SK-N-SH (cell line): ENCODE measurements at regions not wholly inside any gene's neighbourhood (a gene's known extent, or its start where the extent isn't known, plus 50 kb on each side); places are given as distances from the start of the nearest gene placed in this dataset.

ENCODE experiments used
- CTCF ChIA-PET: fragments of 300-600, 350-600 bp; formaldehyde crosslinking; extraction: SDS; loops from one replicate; lab custom pipeline; 2021; lab: Yijun Ruan, JAX
- POLR2A ChIA-PET: fragments of 350-600 bp; sonication (Branson Sonifier 250); formaldehyde crosslinking; extraction: SDS; loops from one replicate; lab custom pipeline; 2020; ENCODE audit warnings: antibody characterized with exemption, inconsistent platforms; lab: Yijun Ruan, JAX
- DNase-seq: peaks from one replicate; pipeline ENCODE4 v3.0.0; 2012
- H2AFZ ChIP-seq: fragments of 200-600 bp; sonication (generic); 2 replicates; pipeline ENCODE4 v1.8.1; 2016; ENCODE audit warnings: antibody characterized with exemption, mild to moderate bottlenecking, low read depth
- H3F3A ChIP-seq: fragments of 200-600 bp; sonication (generic); replicated peaks from 2 replicates; pipeline ENCODE3; 2016; ENCODE audit warnings: antibody characterized with exemption, mild to moderate bottlenecking; ENCODE audit not compliant: insufficient read depth
- H3K27ac ChIP-seq, 2 experiments: fragments of 200-500 bp in 1 of 2; fragments of 200-600 bp in 1 of 2; sonication (Bioruptor generic) in 1 of 2; sonication (generic), shearing (Covaris generic) in 1 of 2; 2 replicates each; pipeline versions ENCODE4 v1.5.1 to v1.6.1; 2014 to 2016; ENCODE audit warnings: low read depth in 2 of 2, inconsistent platforms in 1 of 2, low read length in 1 of 2, mild to moderate bottlenecking in 1 of 2, mixed read lengths in 1 of 2
- H3K27me3 ChIP-seq: fragments of 200-600 bp; sonication (generic), shearing (Covaris generic); 2 replicates; pipeline ENCODE4 v1.6.1; 2016; ENCODE audit warnings: mixed run types; ENCODE audit not compliant: insufficient read depth
- H3K36me3 ChIP-seq, 2 experiments: fragments of 200-500 bp in 1 of 2; fragments of 200-600 bp in 1 of 2; sonication (Bioruptor generic) in 1 of 2; sonication (generic) in 1 of 2; replicated peaks in 1 of 2; 2 replicates each; pipeline versions ENCODE3 to v1.5.1; 2014 to 2016; ENCODE audit warnings: low read length in 1 of 2, mild to moderate bottlenecking in 1 of 2; ENCODE audit not compliant: insufficient read depth in 2 of 2, control insufficient read depth in 1 of 2
- H3K4me1 ChIP-seq, 2 experiments: fragments of 200-500 bp in 1 of 2; fragments of 200-600 bp in 1 of 2; sonication (Bioruptor generic) in 1 of 2; sonication (generic), shearing (Covaris generic) in 1 of 2; 2 replicates each; pipeline versions ENCODE4 v1.5.1 to v1.6.1; 2014 to 2016; ENCODE audit warnings: low read depth in 1 of 2, low read length in 1 of 2, mixed run types in 1 of 2; ENCODE audit not compliant: insufficient read depth in 2 of 2, control insufficient read depth in 1 of 2
- H3K4me2 ChIP-seq: fragments of 200-600 bp; sonication (generic), shearing (Covaris generic); 2 replicates; pipeline ENCODE4 v1.6.1; 2017; ENCODE audit warnings: mixed run types
- H3K4me3 ChIP-seq, 2 experiments: fragments of 200-500 bp in 1 of 2; fragments of 200-600 bp in 1 of 2; sonication (Bioruptor generic) in 1 of 2; sonication (generic), shearing (Covaris generic) in 1 of 2; 2 replicates each; pipeline versions ENCODE4 v1.5.1 to v1.8.1; 2014 to 2016; ENCODE audit warnings: low read depth in 2 of 2, inconsistent platforms in 1 of 2, low read length in 1 of 2, mild to moderate bottlenecking in 1 of 2, mixed read lengths in 1 of 2, moderate library complexity in 1 of 2
- H3K79me2 ChIP-seq: fragments of 200-600 bp; sonication (generic); 2 replicates; pipeline ENCODE4 v1.8.1; 2017; ENCODE audit warnings: mild to moderate bottlenecking; ENCODE audit not compliant: insufficient read depth
- H3K9ac ChIP-seq: fragments of 200-600 bp; sonication (generic); 2 replicates; pipeline ENCODE4 v1.6.1; 2017; ENCODE audit warnings: mixed run types
- H3K9me2 ChIP-seq: fragments of 200-600 bp; sonication (generic); 2 replicates; pipeline ENCODE4 v1.6.1; 2017; ENCODE audit warnings: mixed run types
- H3K9me3 ChIP-seq: fragments of 200-600 bp; sonication (generic); 2 replicates; pipeline ENCODE4 v1.6.1; 2017; ENCODE audit warnings: mixed run types, mild to moderate bottlenecking, moderate library complexity
- H4K20me1 ChIP-seq: fragments of 200-600 bp; sonication (generic); 2 replicates; pipeline ENCODE4 v1.6.1; 2017; ENCODE audit warnings: mild to moderate bottlenecking, mixed run types; ENCODE audit not compliant: insufficient read depth
- EP300 ChIP-seq, 2 experiments: IDR thresholded peaks; 2 replicates each; pipeline versions ENCODE4 v1.4.0 to v1.6.1; 2012; ENCODE audit warnings: borderline replicate concordance in 1 of 2, low read depth in 1 of 2, low read length in 1 of 2
- MEF2A ChIP-seq: IDR thresholded peaks from 2 replicates; pipeline ENCODE4 v1.4.0; 2012; ENCODE audit warnings: low read depth, borderline replicate concordance
- NRF1 ChIP-seq: IDR thresholded peaks from 2 replicates; pipeline ENCODE4 v1.6.1; 2012; ENCODE audit warnings: low read depth, mild to moderate bottlenecking, low read length
- RFX5 ChIP-seq: IDR thresholded peaks from 2 replicates; pipeline ENCODE4 v1.6.1; 2012; ENCODE audit warnings: mild to moderate bottlenecking, improper control_type of control experiment, low read length
- TEAD4 ChIP-seq: IDR thresholded peaks from 2 replicates; pipeline ENCODE4 v1.4.0; 2012; ENCODE audit warnings: mild to moderate bottlenecking, borderline replicate concordance; ENCODE audit not compliant: insufficient read depth
- USF2 ChIP-seq: fragments of 150-350 bp; IDR thresholded peaks from 2 replicates; pipeline ENCODE4 v1.6.1; 2017; ENCODE audit warnings: antibody characterized with exemption, low read length, low read depth, borderline replicate concordance
- WGBS: methylation state at CpG from one replicate; pipeline ENCODE4 v1.1.6; 2017; ENCODE audit warnings: low lambda C conversion rate; 5-methylcytosine and 5-hydroxymethylcytosine counted together
- TF ChIP-seq, protein P1 (sequence below): IDR thresholded peaks from 2 replicates; pipeline ENCODE4; 2012

DNA sequence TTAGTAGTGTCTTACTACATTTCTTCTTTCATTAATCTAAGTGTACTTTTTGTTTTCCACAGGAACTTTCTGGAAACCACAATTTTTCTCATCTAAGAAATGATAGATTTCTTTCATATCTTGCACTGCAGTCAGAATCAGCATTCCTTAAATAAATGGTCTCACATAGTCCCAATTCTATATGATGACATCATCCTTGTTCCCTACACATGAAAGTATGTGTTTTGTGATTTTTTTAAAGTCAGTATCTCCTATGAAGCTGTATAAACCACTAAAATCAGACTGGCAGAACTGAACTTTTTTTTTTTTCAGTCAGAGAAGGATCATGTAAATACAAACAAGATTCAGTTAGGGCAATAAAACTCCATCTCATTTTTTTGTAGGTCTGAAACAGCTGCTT lies 742.6 kb upstream of the CXADR start:
- no peak overlapping the region for H3K4me2 ChIP-seq
- H3K9me2 ChIP-seq, result no peaks in the 10 kb centered on the region; the same call in 1 of the 2 replicates
- no peak overlapping the region for H2AFZ ChIP-seq
- no peak for DNase-seq
- H3K27me3 ChIP-seq, result no peaks in the 10 kb centered on the region
- H3K27ac ChIP-seq, result no peak overlapping the region
- no peak for TF ChIP-seq MEF2A
- TF ChIP-seq USF2, result no peak
- TF ChIP-seq, protein P1, sequence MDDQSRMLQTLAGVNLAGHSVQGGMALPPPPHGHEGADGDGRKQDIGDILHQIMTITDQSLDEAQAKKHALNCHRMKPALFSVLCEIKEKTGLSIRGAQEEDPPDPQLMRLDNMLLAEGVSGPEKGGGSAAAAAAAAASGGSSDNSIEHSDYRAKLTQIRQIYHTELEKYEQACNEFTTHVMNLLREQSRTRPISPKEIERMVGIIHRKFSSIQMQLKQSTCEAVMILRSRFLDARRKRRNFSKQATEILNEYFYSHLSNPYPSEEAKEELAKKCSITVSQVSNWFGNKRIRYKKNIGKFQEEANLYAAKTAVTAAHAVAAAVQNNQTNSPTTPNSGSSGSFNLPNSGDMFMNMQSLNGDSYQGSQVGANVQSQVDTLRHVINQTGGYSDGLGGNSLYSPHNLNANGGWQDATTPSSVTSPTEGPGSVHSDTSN, result no peak
- TF ChIP-seq, all 33 proteins: peak for 0
- no peak overlapping the region for H3K9ac ChIP-seq
- H3K9me3 ChIP-seq, result no peaks in the 10 kb centered on the region
- no peaks in the 10 kb centered on the region for H3K79me2 ChIP-seq
- no peaks in the 10 kb centered on the region for H3F3A ChIP-seq
- CTCF ChIA-PET, result no interaction called here
- no peak overlapping the region for H3K4me3 ChIP-seq
- H4K20me1 ChIP-seq, result no peaks in the 10 kb centered on the region
- peaks cover 0 to 2% of the 10 kb centered on the region in 2 experiments; a peak in 3 of 4 replicates for H3K4me1 ChIP-seq
- no peaks in the 10 kb centered on the region for H3K36me3 ChIP-seq
- POLR2A ChIA-PET, result no interaction called here

- Histone ChIP-seq H3F3A (no peaks in the 10 kb centered on the region), H3K4me3 (no peak overlapping the region), H3K27ac (no peak overlapping the region), H3K4me1 (peaks cover 0 to 2% of the 10 kb centered on the region in 2 experiments; a peak in 3 of 4 replicates), H3K79me2 (no peaks in the 10 kb centered on the region), H3K9ac (no peak overlapping the region), H3K36me3 (no peaks in the 10 kb centered on the region), H4K20me1 (no peaks in the 10 kb centered on the region), H3K4me2 (no peak overlapping the region), H3K9me3 (no peaks in the 10 kb centered on the region), H2AFZ (no peak overlapping the region), H3K27me3 (no peaks in the 10 kb centered on the region), H3K9me2 (no peaks in the 10 kb centered on the region)
- WGBS, result 34% methylated on average over 1 of the region's 1 CpG
- TF ChIP-seq RFX5, result no peak
- no peak for DNase-seq
- POLR2A ChIA-PET, result no interaction called here
- CTCF ChIA-PET, result no interaction called here
Measured at GRCh38 chr21:16773206-16773605, 739.6 kb upstream of the CXADR start.

DNA sequence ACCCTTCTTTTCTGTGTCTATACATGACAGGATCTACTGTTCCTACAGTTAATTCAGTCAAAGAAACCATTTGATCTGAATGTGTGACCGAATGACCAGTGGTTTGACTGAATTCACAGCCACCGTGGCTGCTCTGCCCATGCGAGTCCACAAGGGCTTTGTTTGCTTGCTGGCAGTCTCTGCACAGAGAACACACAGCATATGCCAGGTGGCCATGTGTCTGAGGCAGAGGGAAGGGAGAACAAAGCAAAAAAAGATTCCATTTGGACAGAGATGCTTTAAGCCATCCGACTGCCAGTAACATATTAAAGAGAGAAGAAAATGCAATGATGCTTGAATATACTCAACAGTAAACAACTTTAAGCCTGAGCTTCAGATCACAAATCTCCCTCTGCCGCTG lies 737.8 kb upstream of the CXADR start:
- TF ChIP-seq NRF1 (no peak), EP300 (IDR thresholded peaks at IDR 0.05; ENCODE audit: borderline replicate concordance in 1 of 2, low read depth in 1 of 2, low read length in 1 of 2) (no peak), TEAD4 (no peak)
- H3K27ac ChIP-seq, result no peak overlapping the region
- no peaks in the 10 kb centered on the region for H3K79me2 ChIP-seq
- no peaks in the 10 kb centered on the region for H3F3A ChIP-seq
- POLR2A ChIA-PET, result no interaction called here
- H3K9me2 ChIP-seq, result no peaks in the 10 kb centered on the region
- H3K9me3 ChIP-seq, result no peaks in the 10 kb centered on the region
- no peak overlapping the region for H2AFZ ChIP-seq
- CTCF ChIA-PET, result no interaction called here
- no peaks in the 10 kb centered on the region for H4K20me1 ChIP-seq
- peaks cover 0 to 2% of the 10 kb centered on the region in 2 experiments; a peak in 3 of 4 replicates for H3K4me1 ChIP-seq
- no peak for DNase-seq
- H3K9ac ChIP-seq, result no peak overlapping the region
- H3K4me3 ChIP-seq, result no peak overlapping the region
- no peak overlapping the region for H3K4me2 ChIP-seq
- H3K36me3 ChIP-seq, result no peaks in the 10 kb centered on the region
- H3K27me3 ChIP-seq, result no peaks in the 10 kb centered on the region
- 65% methylated on average over 5 of the region's 5 CpGs for WGBS
